ENCODE measurements at regions not wholly inside any gene's neighbourhood (a gene's known extent, or its start where the extent isn't known, plus 50 kb on each side); places are given as distances from the start of the nearest gene placed in this dataset.

- TF ChIP-seq EP300 (IDR thresholded peaks at IDR 0.05) (no peak), CTCF (IDR thresholded peaks at IDR 0.05) (no peak)
Observed at GRCh38 chr5:68557162-68557936, 341.8 kb downstream of the PIK3R1 start.
